Sciatic nerve (tissue), 2 donors: ENCODE measurements at regions not wholly inside any gene's neighbourhood (a gene's known extent, or its start where the extent isn't known, plus 50 kb on each side); places are given as distances from the start of the nearest gene placed in this dataset.

ENCODE experiments used
- ATAC-seq: fragments of 200-7000 bp; cut with Tn5 transposase; one replicate; pipeline ENCODE4 v1.9.1; 2020; ENCODE audit warnings: mild to moderate bottlenecking, moderate library complexity
- DNase-seq: peaks from one replicate; pipeline ENCODE4 v3.0.0-alpha.2; 2020; ENCODE audit warnings: low spot score
- intact Hi-C: fragments of 100-400 bp; cut with DNase I; formaldehyde crosslinking; loops from one replicate; pipeline ENCODE4 v1.14.2; 2022
- donor health status: DM: no; HTN: no; CAD: no.
- donor health status: DM: no; HTN: no; CAD: no.

GRCh38 chr16:51779240-51779639 is 628.2 kb upstream of the SALL1 start:
- intact Hi-C loops: no loop called here
- no peak for ATAC-seq
- DNase-seq: no peak

DNA sequence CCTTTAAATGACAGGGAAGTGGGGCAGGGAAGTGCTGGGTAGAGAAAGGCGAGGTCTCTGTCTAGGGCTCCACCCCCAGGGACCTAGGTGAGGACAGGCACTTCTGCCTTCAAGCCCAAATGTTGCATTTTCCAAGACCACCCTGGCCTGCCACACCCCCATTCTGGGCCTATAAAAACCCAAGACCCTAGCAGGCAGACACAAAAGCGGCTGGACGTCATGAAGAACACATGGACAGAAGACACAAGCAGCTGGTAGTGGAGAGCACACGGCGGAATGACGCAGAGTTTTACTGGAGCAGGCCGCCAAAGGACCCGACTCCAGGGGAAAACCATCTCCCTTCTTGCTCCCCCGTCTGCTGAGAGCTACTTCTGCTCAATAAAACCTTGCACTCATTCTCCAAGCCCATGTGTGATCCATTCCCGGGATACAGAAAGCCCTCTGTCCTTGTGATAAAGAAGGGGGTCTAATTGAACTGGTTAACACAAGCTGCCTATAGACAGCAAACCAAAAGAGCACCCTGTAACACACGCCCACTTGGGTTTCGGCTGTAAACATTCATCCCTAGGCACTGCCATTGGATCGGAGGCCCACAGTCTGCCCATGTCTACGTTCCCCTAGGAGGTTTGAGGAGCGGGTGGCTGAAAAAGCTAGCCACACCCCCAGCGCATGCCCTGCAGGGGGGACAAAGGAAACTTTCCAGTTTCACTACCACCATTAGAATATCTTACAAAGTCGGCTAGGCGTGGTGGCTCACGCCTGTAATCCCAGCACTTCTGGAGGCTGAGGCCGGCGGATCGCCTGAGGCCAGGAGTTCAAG is 622.2 kb upstream of the SALL1 start:
- intact Hi-C loops: no loop called here
- no peak for ATAC-seq
- DNase-seq: no peak

DNA sequence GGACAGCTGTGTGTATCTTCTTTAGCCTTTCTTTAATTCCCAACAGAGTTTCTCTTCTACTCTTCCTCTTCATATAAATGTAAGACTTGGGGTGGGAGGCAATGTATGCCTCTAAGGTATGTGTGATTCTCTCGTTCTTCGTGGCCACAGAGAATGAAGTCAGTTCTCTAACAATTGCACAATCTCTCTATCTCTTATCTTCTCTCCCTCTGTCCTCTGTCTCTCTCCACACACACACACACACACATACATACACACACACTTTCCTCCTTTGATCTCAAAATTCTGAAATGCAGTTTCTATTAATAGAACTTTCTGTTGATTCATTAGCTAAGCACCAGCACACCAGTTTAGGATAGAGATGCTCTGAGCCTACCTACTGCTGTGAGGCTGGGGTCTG is 615.7 kb upstream of the SALL1 start:
- ATAC-seq: no peak
- intact Hi-C loops: no loop called here
- no peak for DNase-seq

GRCh38 chr16:51763072-51763661 is 612.1 kb upstream of the SALL1 start:
- ATAC-seq (no peak), DNase-seq (no peak)
- intact Hi-C loops: no loop called here

- DNase-seq: peak; percentile 88
- ATAC-seq: peak; percentile 95
- intact Hi-C loops: no loop called here
These were observed 611.3 kb upstream of the SALL1 start for GRCh38 chr16:51762081-51762996.

DNA sequence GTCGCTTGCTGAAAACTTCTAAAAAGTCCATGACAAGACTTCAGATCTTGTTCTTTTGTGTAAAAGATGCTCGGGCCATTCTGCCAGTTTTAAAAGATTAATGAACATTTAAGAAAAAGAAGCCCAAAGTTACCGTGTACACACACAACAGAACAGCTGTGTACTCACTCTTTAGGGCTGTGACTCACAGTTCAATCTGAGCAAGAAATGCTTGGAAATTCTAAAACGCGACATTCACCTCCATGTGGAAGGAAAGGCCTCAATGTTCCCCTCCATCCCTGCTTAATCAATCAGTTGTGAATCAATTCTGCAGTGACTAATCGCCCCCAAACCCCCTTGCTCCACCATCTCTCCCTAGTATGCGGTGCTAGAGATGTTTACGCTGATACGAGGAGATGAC is 609.9 kb upstream of the SALL1 start:
- ATAC-seq: no peak
- DNase-seq: no peak
- intact Hi-C loops: no loop called here

DNA sequence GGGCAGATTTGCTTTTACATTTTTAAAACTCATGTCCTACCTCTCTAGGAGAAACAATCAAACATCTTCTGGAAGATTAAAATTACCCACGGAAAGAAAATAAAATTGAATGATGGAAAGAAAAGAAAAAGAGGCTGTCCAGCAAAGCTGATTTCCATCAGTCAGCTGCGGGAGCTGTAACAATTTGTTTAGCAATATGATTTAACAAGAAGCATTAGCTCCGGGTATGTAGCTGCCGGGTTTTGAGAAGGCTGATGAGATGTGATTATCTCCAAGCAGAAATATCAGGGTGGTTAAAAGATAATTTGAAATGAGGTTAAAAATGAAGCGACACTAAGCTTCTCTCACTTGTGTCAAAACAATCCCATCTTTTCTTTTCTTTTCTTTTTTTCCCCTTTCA is 608.9 kb upstream of the SALL1 start:
- ATAC-seq (no peak), DNase-seq (no peak)
- intact Hi-C loops: loop anchor here (5.0 kb wide), 1 partner anchor 687 kb away; no protein-coding TSS in a partner anchor

- no peak for DNase-seq
- no peak for ATAC-seq
- intact Hi-C loops: loop anchor here (5.0 kb wide), 1 partner anchor 688 kb away; no protein-coding TSS in a partner anchor
These were observed 608.3 kb upstream of the SALL1 start for GRCh38 chr16:51759329-51759728.

- ATAC-seq (no peak), DNase-seq (no peak)
These were observed 606.9 kb upstream of the SALL1 start for GRCh38 chr16:51757921-51758479.

DNA sequence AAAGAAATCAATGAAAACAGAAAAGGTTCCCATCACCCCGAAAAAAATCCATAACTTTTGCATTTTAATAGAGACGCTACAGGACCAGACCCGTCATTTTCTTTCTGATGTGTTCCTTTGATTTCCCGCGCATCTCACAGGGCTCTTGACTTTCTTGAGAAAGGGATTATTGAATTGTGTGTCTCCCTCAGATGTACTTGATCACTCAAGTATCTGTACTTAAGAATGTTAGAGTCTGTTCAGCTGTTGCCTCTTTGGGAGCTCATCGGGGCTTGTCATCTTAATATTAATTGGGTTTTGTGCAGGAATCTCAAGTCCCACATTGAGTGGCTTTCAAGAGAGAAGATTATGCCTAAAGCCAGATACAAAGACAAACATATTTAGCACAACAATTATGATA is 606.4 kb upstream of the SALL1 start:
- DNase-seq (no peak), ATAC-seq (no peak)
- intact Hi-C loops: loop anchor here (5.0 kb wide), 1 partner anchor 690 kb away; no protein-coding TSS in a partner anchor

More at GRCh38 chr16:51757921-51758479, 606.9 kb upstream of the SALL1 start:
- intact Hi-C loops: loop anchor here (5.0 kb wide), 1 partner anchor 689 kb away; no protein-coding TSS in a partner anchor

GRCh38 chr16:51757124-51757470 is 606.0 kb upstream of the SALL1 start:
- DNase-seq: no peak
- ATAC-seq: no peak
- intact Hi-C loops: loop anchor here (5.0 kb wide), 1 partner anchor 690 kb away; no protein-coding TSS in a partner anchor

DNA sequence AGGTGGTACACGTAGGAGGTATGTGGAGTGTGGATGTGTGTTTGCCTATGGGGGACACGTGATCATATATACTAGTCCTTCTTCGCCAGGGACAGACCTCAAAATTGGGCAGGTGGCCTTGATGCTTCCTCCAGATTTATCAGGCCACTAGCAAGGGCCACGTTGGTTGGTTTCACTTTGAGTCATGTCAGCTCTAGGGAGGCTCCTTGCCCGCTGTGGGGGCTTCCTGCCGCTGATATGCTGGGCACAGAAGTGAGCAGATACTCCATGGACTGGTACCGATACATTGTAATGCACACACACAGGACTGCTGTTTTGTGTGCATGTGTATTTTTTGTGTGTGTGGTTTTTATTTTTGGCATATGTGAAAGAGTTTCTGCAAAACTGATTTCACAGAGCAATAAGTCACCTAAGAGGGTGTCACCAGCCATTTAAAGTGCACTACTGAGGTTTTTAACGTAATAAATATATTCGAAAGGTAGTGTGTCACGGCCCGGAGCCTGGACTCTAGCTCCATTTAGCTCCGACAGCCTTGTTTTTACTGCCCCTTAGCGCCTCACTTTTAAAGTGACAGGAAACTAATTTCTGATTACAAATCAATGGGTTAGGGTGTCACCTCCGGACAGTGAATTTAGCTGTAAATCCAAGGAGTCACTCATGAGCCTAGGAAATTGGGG is 605.5 kb upstream of the SALL1 start:
- no peak for ATAC-seq
- intact Hi-C loops: loop anchor here (5.0 kb wide), 1 partner anchor 691 kb away; no protein-coding TSS in a partner anchor

DNA sequence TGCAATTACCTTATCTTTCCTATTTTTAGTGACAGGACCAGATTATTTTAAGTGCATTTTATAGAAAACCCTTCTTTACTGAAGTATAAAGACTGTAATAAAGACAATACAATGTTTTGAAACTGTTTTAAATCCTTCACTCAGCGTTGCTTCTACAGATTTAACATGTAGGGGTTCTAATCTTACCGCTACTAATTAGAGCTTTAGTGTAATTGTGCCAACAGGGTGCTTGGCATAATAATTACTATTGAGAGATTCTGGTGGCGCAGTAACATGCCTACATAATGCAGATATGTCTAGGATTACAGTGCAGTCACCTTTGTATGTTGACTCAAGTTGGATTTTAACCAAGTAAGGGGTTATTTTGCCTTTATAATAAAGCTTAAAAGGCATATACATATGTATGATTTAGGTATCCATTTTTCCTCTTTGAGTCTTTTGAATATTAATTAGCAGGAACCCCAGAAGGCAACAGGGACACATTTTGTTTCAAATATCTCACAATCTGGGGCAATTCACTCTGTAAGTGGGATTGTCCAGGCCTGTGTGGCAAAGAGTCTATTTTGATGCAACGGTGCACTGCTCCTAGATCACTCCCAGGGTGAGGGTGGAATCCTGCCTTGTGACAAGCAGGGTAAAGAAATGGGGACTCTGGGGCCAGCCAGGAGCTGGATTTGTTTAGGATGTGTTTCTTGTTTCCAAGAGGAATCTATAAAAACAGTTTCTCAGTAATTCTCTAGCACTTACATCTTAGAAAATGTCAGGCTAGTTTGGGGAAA is 604.7 kb upstream of the SALL1 start:
- no peak for DNase-seq

More for the DNA sequence above, 605.5 kb upstream of the SALL1 start:
- no peak for DNase-seq

DNA sequence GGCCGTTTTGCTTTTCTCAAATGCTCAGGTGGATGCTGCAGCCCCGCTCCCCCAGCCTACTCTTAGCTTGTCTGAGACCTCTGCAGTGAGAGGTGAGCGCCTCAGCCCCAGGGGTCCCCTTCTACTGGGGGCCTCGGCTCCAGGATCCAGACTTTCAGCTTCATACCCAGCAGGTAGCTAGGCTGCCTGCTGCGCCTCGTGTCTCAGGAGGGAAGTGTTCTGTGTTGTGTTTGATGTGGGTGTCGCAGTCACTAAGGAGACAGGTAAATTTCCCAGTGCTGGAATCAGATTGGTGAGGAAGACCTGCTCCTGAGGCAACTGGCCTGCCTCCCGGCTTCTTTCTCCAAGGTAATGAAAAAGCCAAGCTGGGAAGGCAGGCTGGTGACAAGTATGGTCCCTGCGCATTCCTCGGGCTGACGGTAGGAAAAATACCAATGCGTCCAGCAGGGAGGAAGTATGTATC is 604.0 kb upstream of the SALL1 start:
- ATAC-seq: no peak
- DNase-seq: no peak
- intact Hi-C loops: loop anchor here (5.0 kb wide), 1 partner anchor 692 kb away; no protein-coding TSS in a partner anchor

More for the DNA sequence above, 604.7 kb upstream of the SALL1 start:
- no peak for ATAC-seq
- intact Hi-C loops: loop anchor here (5.0 kb wide), 1 partner anchor 692 kb away; no protein-coding TSS in a partner anchor

DNA sequence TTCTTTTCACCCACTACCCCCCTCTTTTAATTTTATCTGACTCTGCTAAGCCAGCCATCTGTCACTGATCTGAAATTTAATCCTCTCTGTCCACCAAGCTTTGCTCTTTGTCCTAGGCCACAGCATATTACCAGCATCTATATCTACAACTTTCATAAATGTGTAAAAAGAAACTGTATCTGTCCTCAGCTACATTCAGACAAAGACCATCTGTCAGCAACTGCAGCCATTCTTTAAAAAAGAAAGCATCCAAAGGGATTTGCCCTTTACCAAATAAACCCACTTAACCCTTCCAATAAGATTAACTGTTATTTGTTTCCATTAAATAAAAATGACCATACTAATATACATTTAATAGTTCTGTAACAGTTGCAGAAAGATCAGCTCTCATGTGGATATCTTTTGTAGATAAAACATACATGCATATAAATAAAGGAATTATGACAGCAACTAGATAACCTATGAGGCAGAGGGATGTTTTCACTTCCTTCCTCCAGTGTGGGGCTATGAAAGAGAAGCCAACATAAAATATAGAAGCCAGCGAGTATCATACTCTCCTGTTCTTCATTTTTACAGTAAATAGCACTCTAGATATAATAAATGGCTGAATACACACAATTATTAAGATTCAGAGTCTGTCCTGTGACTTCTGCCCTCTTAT is 602.5 kb upstream of the SALL1 start:
- ATAC-seq (no peak), DNase-seq (no peak)
- intact Hi-C loops: no loop called here

DNA sequence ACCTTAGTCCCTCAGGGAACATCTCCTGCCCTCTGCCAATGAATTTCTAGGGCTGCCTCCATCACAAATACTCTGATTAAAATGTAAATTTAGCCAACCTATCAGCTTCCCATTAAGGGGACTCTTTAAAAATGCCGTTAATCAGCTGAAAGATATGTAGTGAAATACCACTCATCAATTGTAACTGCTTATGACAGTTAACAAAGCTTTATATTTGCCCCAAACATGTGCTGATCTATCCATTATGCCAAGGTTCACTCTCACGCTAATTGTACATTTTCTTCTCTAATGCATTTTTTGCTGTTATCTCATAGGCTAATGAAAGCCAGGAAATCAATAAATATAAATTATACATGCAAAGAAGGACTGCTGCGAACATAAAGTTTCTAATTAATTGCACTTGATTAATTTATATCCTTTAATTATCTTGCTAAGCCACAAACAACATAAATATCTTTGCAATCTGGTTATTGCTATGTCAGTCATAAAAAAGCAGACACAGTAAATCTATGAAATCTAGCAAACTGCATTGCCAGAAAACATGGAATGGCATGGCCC is 601.4 kb upstream of the SALL1 start:
- DNase-seq (no peak), ATAC-seq (no peak)
- intact Hi-C loops: no loop called here

DNA sequence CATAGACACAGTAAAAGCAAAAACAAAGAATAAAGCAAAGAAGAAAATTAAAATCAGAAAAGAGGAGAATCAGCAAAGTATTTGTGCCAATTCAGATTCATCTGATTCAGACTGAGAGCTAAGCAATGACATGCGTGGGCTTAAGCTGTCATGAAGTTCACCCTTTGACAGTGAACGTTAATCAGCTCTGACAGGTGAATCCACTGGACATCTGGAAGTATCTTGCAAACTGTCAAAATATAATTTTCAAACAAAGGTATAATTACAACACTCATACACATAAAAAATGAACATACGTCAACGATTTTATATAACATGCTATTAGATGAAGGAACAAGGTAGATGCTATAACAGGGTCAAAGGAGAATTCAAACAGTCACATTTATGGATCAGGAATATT is 596.3 kb upstream of the SALL1 start:
- DNase-seq (no peak), ATAC-seq (no peak)
- intact Hi-C loops: no loop called here
